ENCODE measurements at regions not wholly inside any gene's neighbourhood (a gene's known extent, or its start where the extent isn't known, plus 50 kb on each side); places are given as distances from the start of the nearest gene placed in this dataset.

GRCh38 chrX:69365755-69366154 is 138.4 kb upstream of the NALF2 start:
- H3K36me3 ChIP-seq (replicated peaks in 1 of 2; ENCODE audit: control insufficient read depth in 1 of 2, insufficient read depth in 2 of 2, low read length in 2 of 2) = no peaks in the 10 kb centered on the region
- CTCF ChIA-PET (ENCODE audit: low intra/inter-chr PET ratio, low total read pairs) = no interaction called here
- H2AFZ ChIP-seq (ENCODE audit: low read length) = no peak overlapping the region
- DNase-seq (ENCODE audit: low spot score) (no peak), ATAC-seq (no peak), FAIRE-seq (no peak)
- intact Hi-C loops (cut with micrococcal nuclease; ENCODE audit: unreplicated experiment) (no loop called here), in situ Hi-C loops (cut with HindIII; ENCODE audit: extremely low pct_ligation_motif_present, low pct_unique_long_range_greater_than_20kb) (no loop called here)
- H3K9me3 ChIP-seq (ENCODE audit: low read length) = no peaks in the 10 kb centered on the region
- H3K4me2 ChIP-seq (ENCODE audit: low read depth, low read length) = no peak overlapping the region
- POLR2A ChIA-PET = no interaction called here
- no peaks in the 10 kb centered on the region for H3K79me2 ChIP-seq (ENCODE audit: insufficient read depth, low read length)
- H3K27ac ChIP-seq (ENCODE audit: extremely low read length, insufficient read depth, low read length) = no peak overlapping the region
- no peak overlapping the region for H3K4me3 ChIP-seq (replicated peaks in 1 of 3; ENCODE audit: insufficient read depth in 1 of 3, low read depth in 2 of 3, low read length in 3 of 3)
- H3K4me1 ChIP-seq (ENCODE audit: insufficient read depth, low read length) = no peaks in the 10 kb centered on the region
- H3K9ac ChIP-seq (ENCODE audit: insufficient read depth, low read depth, low read length) = no peak overlapping the region
- 0% methylated on average over 1 of the region's 1 CpG for WGBS (ENCODE audit: low lambda C conversion rate)
- H4K20me1 ChIP-seq (ENCODE audit: insufficient read depth, low read length) = no peaks in the 10 kb centered on the region
- BruUV-seq (replicated peaks) = no TSS peak
- no peak for TF ChIP-seq IRF2 (CRISPR knock-in tag; IDR thresholded peaks at IDR 0.05)
- TF ChIP-seq RFX5 (IDR thresholded peaks at IDR 0.05; ENCODE audit: low read depth, low read length) = no peak
- TF ChIP-seq, protein P1, sequence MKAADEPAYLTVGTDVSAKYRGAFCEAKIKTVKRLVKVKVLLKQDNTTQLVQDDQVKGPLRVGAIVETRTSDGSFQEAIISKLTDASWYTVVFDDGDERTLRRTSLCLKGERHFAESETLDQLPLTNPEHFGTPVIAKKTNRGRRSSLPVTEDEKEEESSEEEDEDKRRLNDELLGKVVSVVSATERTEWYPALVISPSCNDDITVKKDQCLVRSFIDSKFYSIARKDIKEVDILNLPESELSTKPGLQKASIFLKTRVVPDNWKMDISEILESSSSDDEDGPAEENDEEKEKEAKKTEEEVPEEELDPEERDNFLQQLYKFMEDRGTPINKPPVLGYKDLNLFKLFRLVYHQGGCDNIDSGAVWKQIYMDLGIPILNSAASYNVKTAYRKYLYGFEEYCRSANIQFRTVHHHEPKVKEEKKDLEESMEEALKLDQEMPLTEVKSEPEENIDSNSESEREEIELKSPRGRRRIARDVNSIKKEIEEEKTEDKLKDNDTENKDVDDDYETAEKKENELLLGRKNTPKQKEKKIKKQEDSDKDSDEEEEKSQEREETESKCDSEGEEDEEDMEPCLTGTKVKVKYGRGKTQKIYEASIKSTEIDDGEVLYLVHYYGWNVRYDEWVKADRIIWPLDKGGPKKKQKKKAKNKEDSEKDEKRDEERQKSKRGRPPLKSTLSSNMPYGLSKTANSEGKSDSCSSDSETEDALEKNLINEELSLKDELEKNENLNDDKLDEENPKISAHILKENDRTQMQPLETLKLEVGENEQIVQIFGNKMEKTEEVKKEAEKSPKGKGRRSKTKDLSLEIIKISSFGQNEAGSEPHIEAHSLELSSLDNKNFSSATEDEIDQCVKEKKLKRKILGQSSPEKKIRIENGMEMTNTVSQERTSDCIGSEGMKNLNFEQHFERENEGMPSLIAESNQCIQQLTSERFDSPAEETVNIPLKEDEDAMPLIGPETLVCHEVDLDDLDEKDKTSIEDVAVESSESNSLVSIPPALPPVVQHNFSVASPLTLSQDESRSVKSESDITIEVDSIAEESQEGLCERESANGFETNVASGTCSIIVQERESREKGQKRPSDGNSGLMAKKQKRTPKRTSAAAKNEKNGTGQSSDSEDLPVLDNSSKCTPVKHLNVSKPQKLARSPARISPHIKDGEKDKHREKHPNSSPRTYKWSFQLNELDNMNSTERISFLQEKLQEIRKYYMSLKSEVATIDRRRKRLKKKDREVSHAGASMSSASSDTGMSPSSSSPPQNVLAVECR (CRISPR knock-in tag; IDR thresholded peaks at IDR 0.05; ENCODE audit: borderline replicate concordance) = no peak
- no peak for TF ChIP-seq EHMT2 (IDR thresholded peaks at IDR 0.05; ENCODE audit: borderline replicate concordance, low read depth, low read length)
- TF ChIP-seq HMG20B (CRISPR knock-in tag; conservative IDR thresholded peaks at IDR 0.05) = no peak
- TF ChIP-seq, protein P2, sequence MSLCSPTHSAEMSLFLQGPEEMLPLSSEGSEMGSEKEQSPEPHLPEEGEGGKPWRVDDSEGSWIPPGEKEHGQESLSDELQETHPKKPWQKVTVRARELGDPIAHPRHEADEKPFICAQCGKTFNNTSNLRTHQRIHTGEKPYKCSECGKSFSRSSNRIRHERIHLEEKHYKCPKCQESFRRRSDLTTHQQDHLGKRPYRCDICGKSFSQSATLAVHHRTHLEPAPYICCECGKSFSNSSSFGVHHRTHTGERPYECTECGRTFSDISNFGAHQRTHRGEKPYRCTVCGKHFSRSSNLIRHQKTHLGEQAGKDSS (CRISPR knock-in tag; IDR thresholded peaks at IDR 0.05; ENCODE audit: borderline replicate concordance, low read depth) = no peak
- TF ChIP-seq NR2C2 (CRISPR knock-in tag; IDR thresholded peaks at IDR 0.05; ENCODE audit: borderline replicate concordance) = no peak
- no peak for TF ChIP-seq ZNF136 (CRISPR knock-in tag; IDR thresholded peaks at IDR 0.05; ENCODE audit: low read depth)
- TF ChIP-seq ZNF660 (CRISPR knock-in tag; IDR thresholded peaks at IDR 0.05; ENCODE audit: borderline replicate concordance, low read depth) = no peak
- TF ChIP-seq PRDM10 (CRISPR knock-in tag; IDR thresholded peaks at IDR 0.05; ENCODE audit: low read depth) = no peak
- no peak for TF ChIP-seq ZFP37 (CRISPR knock-in tag; IDR thresholded peaks at IDR 0.05; ENCODE audit: borderline replicate concordance)
- no peak for TF ChIP-seq TOE1 (CRISPR knock-in tag; IDR thresholded peaks at IDR 0.05)
- H3K27me3 ChIP-seq (ENCODE audit: control insufficient read depth in 1 of 2, insufficient read depth in 2 of 2, low read length in 2 of 2) = no peaks in the 10 kb centered on the region

Data from HepG2 (cell line).